ENCODE measurements at regions not wholly inside any gene's neighbourhood (a gene's known extent, or its start where the extent isn't known, plus 50 kb on each side); places are given as distances from the start of the nearest gene placed in this dataset.

DNA sequence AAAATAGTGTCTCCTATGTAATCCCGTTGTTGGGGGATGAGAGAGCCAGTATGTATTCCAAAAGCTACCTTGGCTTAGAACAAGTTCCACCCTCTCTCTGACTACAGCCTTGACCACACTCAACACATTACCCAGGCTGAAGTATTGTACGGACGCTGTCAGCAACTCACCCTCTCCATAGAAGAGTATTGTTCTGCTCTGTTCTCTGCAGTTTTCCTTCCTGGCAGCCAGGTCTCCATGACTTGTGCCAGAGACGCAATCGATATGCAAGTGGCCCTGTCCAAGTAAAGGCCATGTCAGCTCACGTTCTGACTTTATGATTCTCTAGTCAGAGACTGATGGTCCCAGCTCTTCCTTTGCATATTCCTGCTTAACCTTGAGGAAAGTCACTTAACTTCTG lies 164.1 kb upstream of the SLCO3A1 start:
- TF ChIP-seq TAF1 (IDR thresholded peaks at IDR 0.05; ENCODE audit: low read depth) (no peak), CREB1 (IDR thresholded peaks at IDR 0.05; ENCODE audit: low read depth) (no peak), NFIC (IDR thresholded peaks at IDR 0.05) (no peak), TEAD4 (IDR thresholded peaks at IDR 0.05) (no peak), ZBTB7A (IDR thresholded peaks at IDR 0.05; ENCODE audit: low read depth) (no peak), CEBPB (IDR thresholded peaks at IDR 0.05) (no peak), EP300 (IDR thresholded peaks at IDR 0.05; ENCODE audit: borderline replicate concordance) (no peak), FOXM1 (IDR thresholded peaks at IDR 0.05; ENCODE audit: borderline replicate concordance, low read depth) (no peak), YY1 (IDR thresholded peaks at IDR 0.05; ENCODE audit: low read depth) (no peak), EGR1 (IDR thresholded peaks at IDR 0.05) (no peak), TCF12 (IDR thresholded peaks at IDR 0.05; ENCODE audit: low read depth) (no peak)
- TF ChIP-seq, protein P1, sequence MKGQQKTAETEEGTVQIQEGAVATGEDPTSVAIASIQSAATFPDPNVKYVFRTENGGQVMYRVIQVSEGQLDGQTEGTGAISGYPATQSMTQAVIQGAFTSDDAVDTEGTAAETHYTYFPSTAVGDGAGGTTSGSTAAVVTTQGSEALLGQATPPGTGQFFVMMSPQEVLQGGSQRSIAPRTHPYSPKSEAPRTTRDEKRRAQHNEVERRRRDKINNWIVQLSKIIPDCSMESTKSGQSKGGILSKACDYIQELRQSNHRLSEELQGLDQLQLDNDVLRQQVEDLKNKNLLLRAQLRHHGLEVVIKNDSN (IDR thresholded peaks at IDR 0.05): no peak
- TF ChIP-seq, protein P2, sequence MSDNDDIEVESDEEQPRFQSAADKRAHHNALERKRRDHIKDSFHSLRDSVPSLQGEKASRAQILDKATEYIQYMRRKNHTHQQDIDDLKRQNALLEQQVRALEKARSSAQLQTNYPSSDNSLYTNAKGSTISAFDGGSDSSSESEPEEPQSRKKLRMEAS (IDR thresholded peaks at IDR 0.05): no peak
- TF ChIP-seq, protein P3, sequence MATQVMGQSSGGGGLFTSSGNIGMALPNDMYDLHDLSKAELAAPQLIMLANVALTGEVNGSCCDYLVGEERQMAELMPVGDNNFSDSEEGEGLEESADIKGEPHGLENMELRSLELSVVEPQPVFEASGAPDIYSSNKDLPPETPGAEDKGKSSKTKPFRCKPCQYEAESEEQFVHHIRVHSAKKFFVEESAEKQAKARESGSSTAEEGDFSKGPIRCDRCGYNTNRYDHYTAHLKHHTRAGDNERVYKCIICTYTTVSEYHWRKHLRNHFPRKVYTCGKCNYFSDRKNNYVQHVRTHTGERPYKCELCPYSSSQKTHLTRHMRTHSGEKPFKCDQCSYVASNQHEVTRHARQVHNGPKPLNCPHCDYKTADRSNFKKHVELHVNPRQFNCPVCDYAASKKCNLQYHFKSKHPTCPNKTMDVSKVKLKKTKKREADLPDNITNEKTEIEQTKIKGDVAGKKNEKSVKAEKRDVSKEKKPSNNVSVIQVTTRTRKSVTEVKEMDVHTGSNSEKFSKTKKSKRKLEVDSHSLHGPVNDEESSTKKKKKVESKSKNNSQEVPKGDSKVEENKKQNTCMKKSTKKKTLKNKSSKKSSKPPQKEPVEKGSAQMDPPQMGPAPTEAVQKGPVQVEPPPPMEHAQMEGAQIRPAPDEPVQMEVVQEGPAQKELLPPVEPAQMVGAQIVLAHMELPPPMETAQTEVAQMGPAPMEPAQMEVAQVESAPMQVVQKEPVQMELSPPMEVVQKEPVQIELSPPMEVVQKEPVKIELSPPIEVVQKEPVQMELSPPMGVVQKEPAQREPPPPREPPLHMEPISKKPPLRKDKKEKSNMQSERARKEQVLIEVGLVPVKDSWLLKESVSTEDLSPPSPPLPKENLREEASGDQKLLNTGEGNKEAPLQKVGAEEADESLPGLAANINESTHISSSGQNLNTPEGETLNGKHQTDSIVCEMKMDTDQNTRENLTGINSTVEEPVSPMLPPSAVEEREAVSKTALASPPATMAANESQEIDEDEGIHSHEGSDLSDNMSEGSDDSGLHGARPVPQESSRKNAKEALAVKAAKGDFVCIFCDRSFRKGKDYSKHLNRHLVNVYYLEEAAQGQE (IDR thresholded peaks at IDR 0.05; ENCODE audit: low read depth): no peak

DNA sequence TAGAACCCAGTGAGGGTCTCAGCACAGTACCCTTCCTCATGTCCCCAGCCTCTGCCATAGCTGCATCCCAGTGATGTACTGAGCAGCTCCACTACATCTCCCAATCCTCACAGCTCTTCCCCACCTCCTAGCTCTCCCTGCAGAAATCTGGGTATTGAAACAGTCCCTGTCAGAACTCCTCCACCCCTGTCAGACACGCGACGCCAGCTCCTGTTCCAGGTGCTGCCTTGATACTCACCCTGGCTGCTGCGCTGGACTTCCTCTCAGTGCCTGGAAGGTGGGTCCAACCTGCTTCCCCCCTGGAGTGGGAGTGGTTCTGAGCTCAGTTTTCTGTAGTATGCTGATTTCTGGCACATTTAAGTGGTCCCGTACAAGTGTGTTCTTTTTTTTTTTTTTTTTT lies 160.9 kb upstream of the SLCO3A1 start:
- no peak for TF ChIP-seq ZBTB7A (IDR thresholded peaks at IDR 0.05; ENCODE audit: low read depth)
- no peak for TF ChIP-seq NFIC (IDR thresholded peaks at IDR 0.05)
- TF ChIP-seq EGR1 (IDR thresholded peaks at IDR 0.05): no peak
- no peak for TF ChIP-seq EP300 (IDR thresholded peaks at IDR 0.05; ENCODE audit: borderline replicate concordance)
- TF ChIP-seq, protein P3 (IDR thresholded peaks at IDR 0.05; ENCODE audit: low read depth): no peak
- no peak for TF ChIP-seq YY1 (IDR thresholded peaks at IDR 0.05; ENCODE audit: low read depth)
- TF ChIP-seq FOXM1 (IDR thresholded peaks at IDR 0.05; ENCODE audit: borderline replicate concordance, low read depth): no peak
- TF ChIP-seq CEBPB (IDR thresholded peaks at IDR 0.05): no peak
- TF ChIP-seq TAF1 (IDR thresholded peaks at IDR 0.05; ENCODE audit: low read depth): no peak
- TF ChIP-seq TCF12 (IDR thresholded peaks at IDR 0.05; ENCODE audit: low read depth): no peak
- TF ChIP-seq, protein P2 (IDR thresholded peaks at IDR 0.05): no peak
- TF ChIP-seq TEAD4 (IDR thresholded peaks at IDR 0.05): no peak
- no peak for TF ChIP-seq CREB1 (IDR thresholded peaks at IDR 0.05; ENCODE audit: low read depth)
- TF ChIP-seq, protein P1 (IDR thresholded peaks at IDR 0.05): no peak
- TF ChIP-seq RAD21 (IDR thresholded peaks at IDR 0.05; ENCODE audit: low read depth): no peak

DNA sequence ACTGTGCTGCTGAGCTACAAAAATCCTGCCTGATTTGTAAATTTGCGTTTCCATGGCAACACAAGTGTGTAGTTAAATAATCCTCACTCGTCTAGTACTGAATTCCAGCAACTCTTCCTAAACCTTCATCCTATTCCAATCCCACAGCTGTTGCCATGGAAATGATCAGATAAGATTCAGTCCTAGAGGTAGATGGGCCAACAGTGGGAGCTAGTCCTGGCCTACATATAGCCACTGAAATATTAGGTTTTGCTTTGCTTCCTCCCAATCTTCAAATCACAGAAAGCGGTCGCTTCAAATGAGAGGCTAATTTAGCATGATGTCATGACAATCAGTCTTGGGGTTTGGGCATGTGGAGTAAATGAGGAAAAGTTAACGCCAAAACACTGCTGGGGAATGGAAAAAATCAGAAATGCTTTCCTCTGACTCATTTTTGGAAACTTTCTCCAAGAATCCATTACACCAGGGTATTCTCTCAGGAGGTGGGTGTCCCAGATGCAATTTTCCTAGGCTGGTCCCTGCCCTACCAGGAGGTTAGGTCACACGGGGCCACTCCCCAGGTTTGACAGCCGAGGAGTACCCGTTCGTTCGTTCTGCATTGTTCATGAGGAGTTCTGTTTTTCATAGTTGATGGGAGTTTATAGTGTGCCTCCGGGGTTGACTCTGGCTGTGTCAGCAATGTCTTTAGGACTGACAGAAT lies 159.2 kb upstream of the SLCO3A1 start:
- TF ChIP-seq FOXM1 (IDR thresholded peaks at IDR 0.05; ENCODE audit: borderline replicate concordance, low read depth) (no peak), TCF12 (IDR thresholded peaks at IDR 0.05; ENCODE audit: low read depth) (no peak), TAF1 (IDR thresholded peaks at IDR 0.05; ENCODE audit: low read depth) (no peak), CEBPB (IDR thresholded peaks at IDR 0.05) (no peak)

DNA sequence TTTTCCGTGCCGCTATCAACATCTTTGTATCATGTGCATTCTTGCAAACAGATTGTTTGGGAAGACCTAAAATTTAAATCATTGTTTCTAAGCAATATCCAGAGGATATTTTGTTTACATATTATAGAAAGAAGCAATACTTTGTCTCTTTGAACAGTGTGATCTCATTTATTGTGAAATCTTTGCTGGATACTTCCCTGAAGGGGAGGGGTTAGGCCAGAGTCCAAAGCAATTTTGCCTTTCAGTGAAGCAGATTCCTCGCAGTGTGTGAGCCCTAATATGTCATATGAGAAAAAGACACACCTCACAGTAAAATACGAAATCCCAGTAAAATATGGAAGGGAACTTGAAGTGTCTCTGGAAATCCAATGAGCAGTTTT lies 158.7 kb upstream of the SLCO3A1 start:
- TF ChIP-seq NFIC (IDR thresholded peaks at IDR 0.05): no peak
- no peak for TF ChIP-seq TCF12 (IDR thresholded peaks at IDR 0.05; ENCODE audit: low read depth)
- TF ChIP-seq, protein P3 (IDR thresholded peaks at IDR 0.05; ENCODE audit: low read depth): no peak
- TF ChIP-seq CEBPB (IDR thresholded peaks at IDR 0.05): no peak
- TF ChIP-seq, protein P2 (IDR thresholded peaks at IDR 0.05): no peak
- TF ChIP-seq ZBTB7A (IDR thresholded peaks at IDR 0.05; ENCODE audit: low read depth): no peak
- no peak for TF ChIP-seq RAD21 (IDR thresholded peaks at IDR 0.05; ENCODE audit: low read depth)
- no peak for TF ChIP-seq TEAD4 (IDR thresholded peaks at IDR 0.05)
- TF ChIP-seq FOXM1 (IDR thresholded peaks at IDR 0.05; ENCODE audit: borderline replicate concordance, low read depth): no peak
- TF ChIP-seq TAF1 (IDR thresholded peaks at IDR 0.05; ENCODE audit: low read depth): no peak
- no peak for TF ChIP-seq EP300 (IDR thresholded peaks at IDR 0.05; ENCODE audit: borderline replicate concordance)
- TF ChIP-seq, protein P1 (IDR thresholded peaks at IDR 0.05): no peak
